ENCODE measurements at regions not wholly inside any gene's neighbourhood (a gene's known extent, or its start where the extent isn't known, plus 50 kb on each side); places are given as distances from the start of the nearest gene placed in this dataset.

DNA sequence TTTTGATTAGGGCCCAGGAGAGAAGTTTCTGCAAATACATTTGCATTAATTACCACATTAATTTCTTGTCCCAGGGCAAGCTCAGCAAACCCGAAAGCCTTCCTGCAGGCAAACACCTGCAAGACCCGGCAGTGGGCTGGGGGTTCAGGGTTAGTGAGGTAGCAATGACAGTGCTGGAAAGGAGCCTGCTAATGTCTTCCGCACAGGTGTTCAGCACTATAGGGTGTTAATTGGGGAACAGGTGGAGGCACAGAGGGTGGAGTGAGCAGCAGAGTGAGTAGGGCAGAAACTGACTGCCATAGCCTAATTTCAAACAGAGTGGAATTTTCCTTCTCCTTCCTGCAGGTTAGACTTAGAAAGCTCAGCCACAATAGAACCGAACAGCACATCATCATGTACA, 50.9 kb upstream of the UBASH3B start:
- no peaks in the 10 kb centered on the region for H3K9me3 ChIP-seq (ENCODE audit: control insufficient read depth in 1 of 2, low read length in 2 of 2)
- no peak overlapping the region for H3K4me3 ChIP-seq (ENCODE audit: low read depth in 1 of 2, low read length in 2 of 2)
- H3K27me3 ChIP-seq (ENCODE audit: control insufficient read depth in 1 of 2, insufficient read depth in 2 of 2, low read length in 2 of 2): peaks cover 0 to 2% of the 10 kb centered on the region in 2 donors
- no peak overlapping the region for H3K27ac ChIP-seq (ENCODE audit: low read depth, low read length)
- H3K4me1 ChIP-seq (ENCODE audit: control insufficient read depth in 1 of 2, insufficient read depth in 2 of 2, low read length in 2 of 2): no peaks in the 10 kb centered on the region
- H3K9ac ChIP-seq (ENCODE audit: low read depth in 1 of 2, low read length in 2 of 2): no peak overlapping the region
- H3K36me3 ChIP-seq (ENCODE audit: control insufficient read depth in 1 of 2, insufficient read depth in 2 of 2, low read length in 2 of 2): no peaks in the 10 kb centered on the region

DNA sequence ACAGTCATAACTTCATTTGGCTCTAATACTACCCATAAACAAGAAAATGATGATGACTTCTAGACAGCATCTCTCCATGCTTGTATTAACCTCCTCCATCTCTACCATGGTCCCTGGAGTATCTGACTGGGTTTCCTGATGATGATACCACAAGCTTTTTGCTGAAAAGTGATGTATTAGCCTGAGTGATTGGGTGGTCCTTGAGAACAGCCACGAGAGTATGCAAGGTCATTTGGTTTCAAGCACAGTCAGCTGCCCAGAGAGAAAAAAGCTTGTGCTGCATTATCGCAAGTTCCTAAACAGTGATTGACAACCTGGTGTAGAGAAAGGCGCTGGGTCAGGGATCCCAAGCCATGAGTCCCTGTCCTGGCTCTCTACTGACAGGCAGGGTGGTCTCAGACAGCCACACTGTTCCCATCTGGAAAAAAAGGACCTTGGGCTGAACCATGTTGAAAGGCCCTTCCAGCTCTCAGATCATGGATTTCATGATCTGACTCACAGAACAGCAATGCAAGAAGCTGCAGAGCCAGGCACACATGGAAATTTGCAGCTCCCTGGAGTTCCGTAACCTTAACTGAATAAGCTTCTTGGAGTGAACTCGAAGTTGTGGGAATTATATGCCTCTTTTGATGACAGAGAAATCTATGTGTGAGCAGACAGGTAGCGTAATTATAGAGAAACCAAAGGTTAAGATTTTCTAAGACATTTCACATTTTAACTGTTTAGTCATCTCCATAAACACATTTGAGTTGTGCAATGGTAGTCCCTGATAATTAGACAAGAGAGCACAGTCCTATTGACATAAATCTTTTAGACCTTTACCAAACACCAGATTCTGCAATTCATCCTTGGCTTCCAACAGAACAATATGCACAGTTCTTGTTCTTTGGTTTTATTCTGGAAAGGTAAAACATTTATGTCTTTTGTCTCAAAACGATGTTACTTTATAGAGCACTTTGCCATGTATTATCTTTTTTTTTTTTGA, 54.1 kb upstream of the UBASH3B start:
- H3K27me3 ChIP-seq (ENCODE audit: control insufficient read depth in 1 of 2, insufficient read depth in 2 of 2, low read length in 2 of 2): peaks cover 0 to 2% of the 10 kb centered on the region in 2 donors
- H3K9ac ChIP-seq (ENCODE audit: low read depth in 1 of 2, low read length in 2 of 2): no peak overlapping the region
- no peak overlapping the region for H3K27ac ChIP-seq (ENCODE audit: low read depth, low read length)
- no peaks in the 10 kb centered on the region for H3K4me1 ChIP-seq (ENCODE audit: control insufficient read depth in 1 of 2, insufficient read depth in 2 of 2, low read length in 2 of 2)
- H3K36me3 ChIP-seq (ENCODE audit: control insufficient read depth in 1 of 2, insufficient read depth in 2 of 2, low read length in 2 of 2): no peaks in the 10 kb centered on the region
- H3K9me3 ChIP-seq (ENCODE audit: control insufficient read depth in 1 of 2, low read length in 2 of 2): no peaks in the 10 kb centered on the region
- no peak overlapping the region for H3K4me3 ChIP-seq (ENCODE audit: low read depth in 1 of 2, low read length in 2 of 2)

DNA sequence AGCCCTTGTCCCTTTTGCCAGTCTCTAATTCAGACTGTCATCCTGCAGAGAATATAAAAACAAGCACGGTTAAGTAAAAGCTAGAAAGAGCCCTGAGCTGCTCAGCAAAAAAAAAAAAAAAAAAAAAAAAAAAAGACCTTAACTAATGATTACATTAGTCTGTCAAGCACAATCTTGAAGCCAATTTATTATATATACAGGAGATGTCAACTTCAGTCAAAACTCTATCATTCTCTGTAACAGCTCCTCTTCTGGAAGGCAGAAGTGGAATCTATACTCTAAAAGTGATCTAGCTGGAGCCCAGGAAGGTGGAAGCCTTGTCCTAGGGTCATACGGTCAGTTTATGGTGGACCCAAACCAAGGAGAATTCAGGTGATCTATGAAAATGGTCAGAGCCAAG, 55.2 kb upstream of the UBASH3B start:
- Histone ChIP-seq H3K27ac (ENCODE audit: low read depth, low read length) (no peak overlapping the region), H3K4me3 (ENCODE audit: low read depth in 1 of 2, low read length in 2 of 2) (no peak overlapping the region), H3K27me3 (ENCODE audit: control insufficient read depth in 1 of 2, insufficient read depth in 2 of 2, low read length in 2 of 2) (peaks cover 0 to 2% of the 10 kb centered on the region in 2 donors), H3K4me1 (ENCODE audit: control insufficient read depth in 1 of 2, insufficient read depth in 2 of 2, low read length in 2 of 2) (no peaks in the 10 kb centered on the region), H3K9ac (ENCODE audit: low read depth in 1 of 2, low read length in 2 of 2) (no peak overlapping the region), H3K36me3 (ENCODE audit: control insufficient read depth in 1 of 2, insufficient read depth in 2 of 2, low read length in 2 of 2) (no peaks in the 10 kb centered on the region), H3K9me3 (ENCODE audit: control insufficient read depth in 1 of 2, low read length in 2 of 2) (no peaks in the 10 kb centered on the region)

DNA sequence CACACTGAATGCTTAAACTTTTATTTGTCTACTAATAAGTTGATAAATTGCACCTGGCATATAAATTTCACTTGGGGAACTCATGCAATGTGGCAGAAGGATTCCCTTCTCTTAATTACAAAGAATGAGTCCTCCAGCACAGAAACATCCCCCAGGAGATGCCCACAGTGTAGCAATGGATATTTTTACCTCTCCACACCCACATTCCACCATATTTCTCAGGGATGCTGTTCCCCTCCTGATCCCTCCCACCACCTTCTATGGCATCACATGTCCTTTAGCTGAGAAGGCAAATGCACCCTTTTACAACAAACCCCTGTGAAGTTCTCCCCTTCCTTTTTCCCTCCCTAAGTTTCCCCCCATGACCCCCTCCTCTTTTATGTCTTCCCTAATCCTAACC, 56.1 kb upstream of the UBASH3B start:
- Histone ChIP-seq H3K4me3 (ENCODE audit: low read depth in 1 of 2, low read length in 2 of 2) (no peak overlapping the region), H3K36me3 (ENCODE audit: control insufficient read depth in 1 of 2, insufficient read depth in 2 of 2, low read length in 2 of 2) (no peaks in the 10 kb centered on the region), H3K9me3 (ENCODE audit: control insufficient read depth in 1 of 2, low read length in 2 of 2) (no peaks in the 10 kb centered on the region), H3K4me1 (ENCODE audit: control insufficient read depth in 1 of 2, insufficient read depth in 2 of 2, low read length in 2 of 2) (no peaks in the 10 kb centered on the region), H3K27ac (ENCODE audit: low read depth, low read length) (no peak overlapping the region), H3K27me3 (ENCODE audit: control insufficient read depth in 1 of 2, insufficient read depth in 2 of 2, low read length in 2 of 2) (peaks cover 0 to 2% of the 10 kb centered on the region in 2 donors), H3K9ac (ENCODE audit: low read depth in 1 of 2, low read length in 2 of 2) (no peak overlapping the region)

DNA sequence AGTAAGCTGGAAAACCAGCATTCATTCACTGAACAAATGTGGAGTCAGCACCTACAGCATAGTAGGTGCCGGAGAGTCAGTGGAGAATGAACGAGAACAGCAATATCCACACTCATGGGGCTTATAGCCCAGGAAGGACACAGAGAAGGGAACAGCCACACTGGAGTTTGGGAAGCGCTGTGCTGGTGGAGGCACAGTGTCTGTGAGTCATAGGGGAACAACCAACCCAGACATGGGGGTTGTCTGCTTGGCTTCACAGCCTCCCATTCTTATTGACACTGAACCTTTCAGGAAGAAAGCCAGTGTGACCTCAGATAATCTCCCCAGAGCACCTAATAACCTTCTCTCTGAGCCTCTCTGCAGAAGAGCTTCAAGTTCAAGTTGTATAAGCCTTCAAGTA, 56.6 kb upstream of the UBASH3B start:
- H3K27me3 ChIP-seq (ENCODE audit: control insufficient read depth in 1 of 2, insufficient read depth in 2 of 2, low read length in 2 of 2): peaks cover 0 to 2% of the 10 kb centered on the region in 2 donors
- H3K36me3 ChIP-seq (ENCODE audit: control insufficient read depth in 1 of 2, insufficient read depth in 2 of 2, low read length in 2 of 2): no peaks in the 10 kb centered on the region
- H3K9ac ChIP-seq (ENCODE audit: low read depth in 1 of 2, low read length in 2 of 2): no peak overlapping the region
- no peak overlapping the region for H3K4me3 ChIP-seq (ENCODE audit: low read depth in 1 of 2, low read length in 2 of 2)
- no peak overlapping the region for H3K27ac ChIP-seq (ENCODE audit: low read depth, low read length)
- H3K4me1 ChIP-seq (ENCODE audit: control insufficient read depth in 1 of 2, insufficient read depth in 2 of 2, low read length in 2 of 2): no peaks in the 10 kb centered on the region
- H3K9me3 ChIP-seq (ENCODE audit: control insufficient read depth in 1 of 2, low read length in 2 of 2): no peaks in the 10 kb centered on the region

DNA sequence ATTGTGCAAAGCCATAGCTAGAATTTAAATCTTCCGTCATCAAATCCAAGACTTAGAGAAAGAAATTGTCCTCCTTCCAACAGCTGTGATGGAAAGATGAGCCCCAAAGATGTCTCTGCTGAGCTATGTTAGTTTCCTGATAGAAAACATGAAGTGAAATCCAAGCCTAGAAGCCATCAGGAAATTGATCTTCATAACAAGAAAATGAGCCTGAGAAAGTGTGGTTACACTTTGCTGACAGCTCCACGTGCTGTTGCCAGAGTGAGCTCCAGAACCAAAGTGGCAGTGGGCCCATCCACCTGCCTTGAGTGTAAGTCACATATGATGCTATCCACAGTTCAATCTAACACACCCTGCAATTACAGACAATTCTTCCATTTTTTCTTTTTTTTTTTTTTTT, 58.0 kb upstream of the UBASH3B start:
- Histone ChIP-seq H3K9me3 (ENCODE audit: control insufficient read depth in 1 of 2, low read length in 2 of 2) (no peaks in the 10 kb centered on the region), H3K27ac (ENCODE audit: low read depth, low read length) (no peak overlapping the region), H3K4me3 (ENCODE audit: low read depth in 1 of 2, low read length in 2 of 2) (no peak overlapping the region), H3K4me1 (ENCODE audit: control insufficient read depth in 1 of 2, insufficient read depth in 2 of 2, low read length in 2 of 2) (no peaks in the 10 kb centered on the region), H3K9ac (ENCODE audit: low read depth in 1 of 2, low read length in 2 of 2) (no peak overlapping the region), H3K27me3 (ENCODE audit: control insufficient read depth in 1 of 2, insufficient read depth in 2 of 2, low read length in 2 of 2) (peaks cover 0 to 2% of the 10 kb centered on the region in 2 donors), H3K36me3 (ENCODE audit: control insufficient read depth in 1 of 2, insufficient read depth in 2 of 2, low read length in 2 of 2) (no peaks in the 10 kb centered on the region)

DNA sequence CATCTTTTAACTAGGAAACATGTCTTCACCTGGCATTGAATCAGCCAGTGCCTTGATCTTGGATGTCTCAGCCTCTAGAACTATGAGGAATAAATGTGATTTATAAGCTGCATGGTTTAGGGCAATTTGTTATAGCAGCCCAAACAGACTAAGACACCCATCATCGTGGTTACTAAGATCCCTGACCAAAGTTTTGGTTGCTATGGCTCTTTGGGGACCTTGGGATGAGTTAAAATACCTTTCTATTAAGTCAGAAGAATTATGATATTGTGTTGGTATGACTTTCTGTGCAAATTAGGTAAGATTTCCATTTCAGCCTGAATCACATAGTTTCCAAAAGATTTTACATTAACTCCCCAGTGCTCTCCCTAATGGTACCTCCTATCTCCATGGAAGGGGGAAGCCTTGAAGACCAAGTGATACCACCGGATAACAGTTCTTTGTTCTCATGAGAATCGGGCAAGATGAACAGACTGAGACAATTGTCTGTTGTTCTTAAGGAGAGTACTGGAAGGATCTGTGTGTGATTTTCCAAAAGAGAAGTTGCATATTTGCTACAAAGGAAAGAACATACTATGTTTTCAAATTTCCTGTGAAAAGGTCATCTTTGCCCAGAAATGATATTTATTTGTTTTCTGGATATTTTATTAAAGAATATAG, 60.4 kb upstream of the UBASH3B start:
- Histone ChIP-seq H3K27me3 (ENCODE audit: control insufficient read depth in 1 of 2, insufficient read depth in 2 of 2, low read length in 2 of 2) (peaks cover 0 to 2% of the 10 kb centered on the region in 2 donors), H3K9ac (ENCODE audit: low read depth in 1 of 2, low read length in 2 of 2) (no peak overlapping the region), H3K4me3 (ENCODE audit: low read depth in 1 of 2, low read length in 2 of 2) (no peak overlapping the region), H3K27ac (ENCODE audit: low read depth, low read length) (no peak overlapping the region), H3K4me1 (ENCODE audit: control insufficient read depth in 1 of 2, insufficient read depth in 2 of 2, low read length in 2 of 2) (no peaks in the 10 kb centered on the region), H3K36me3 (ENCODE audit: control insufficient read depth in 1 of 2, insufficient read depth in 2 of 2, low read length in 2 of 2) (no peaks in the 10 kb centered on the region), H3K9me3 (ENCODE audit: control insufficient read depth in 1 of 2, low read length in 2 of 2) (no peaks in the 10 kb centered on the region)

DNA sequence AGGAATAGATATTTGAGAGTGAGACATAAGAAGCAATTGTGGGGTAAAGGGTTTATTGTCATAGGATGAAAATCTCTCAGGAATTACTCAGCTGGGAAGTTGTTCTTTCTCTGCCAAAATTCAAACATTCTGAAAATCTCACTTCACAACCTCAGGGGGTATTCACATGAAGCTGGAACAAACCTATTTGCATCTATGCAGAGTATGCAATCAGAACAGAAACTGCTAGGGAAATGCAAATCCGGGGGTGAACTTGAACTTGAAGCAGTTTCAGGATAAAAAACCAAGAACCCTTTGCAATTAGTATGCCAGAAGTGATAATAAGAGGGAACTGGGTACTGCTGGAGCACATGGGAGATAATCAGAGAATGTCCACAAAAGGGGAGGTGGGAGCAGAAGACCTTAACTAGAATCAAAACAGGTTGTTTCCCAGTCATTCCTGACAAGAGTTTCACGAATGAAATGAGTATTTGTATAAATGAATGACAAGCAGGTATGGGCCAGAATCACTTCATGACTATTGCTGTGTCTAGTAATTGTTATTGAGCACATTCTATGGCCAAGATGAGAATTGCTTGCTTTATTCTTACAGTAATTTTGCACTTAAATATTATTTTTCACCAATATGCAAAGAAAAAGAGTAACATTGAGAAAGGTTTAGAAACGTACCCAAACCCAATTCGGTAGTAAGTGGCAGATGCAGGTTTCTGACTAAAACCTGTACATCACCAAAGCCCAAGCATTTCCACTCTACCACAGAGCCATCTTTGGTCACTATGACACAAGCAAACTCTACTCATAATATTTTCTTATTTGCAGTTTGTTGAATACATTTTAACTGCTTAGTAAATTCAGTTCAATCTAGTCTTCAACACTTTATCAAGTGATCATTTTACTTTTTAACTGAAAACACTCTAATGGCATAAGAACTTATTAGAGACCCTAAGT, 61.8 kb upstream of the UBASH3B start:
- Histone ChIP-seq H3K4me3 (ENCODE audit: low read depth in 1 of 2, low read length in 2 of 2) (no peak overlapping the region), H3K9ac (ENCODE audit: low read depth in 1 of 2, low read length in 2 of 2) (no peak overlapping the region), H3K9me3 (ENCODE audit: control insufficient read depth in 1 of 2, low read length in 2 of 2) (no peaks in the 10 kb centered on the region), H3K27me3 (ENCODE audit: control insufficient read depth in 1 of 2, insufficient read depth in 2 of 2, low read length in 2 of 2) (peaks cover 0 to 2% of the 10 kb centered on the region in 2 donors), H3K4me1 (ENCODE audit: control insufficient read depth in 1 of 2, insufficient read depth in 2 of 2, low read length in 2 of 2) (no peaks in the 10 kb centered on the region), H3K27ac (ENCODE audit: low read depth, low read length) (no peak overlapping the region), H3K36me3 (ENCODE audit: control insufficient read depth in 1 of 2, insufficient read depth in 2 of 2, low read length in 2 of 2) (no peaks in the 10 kb centered on the region)

DNA sequence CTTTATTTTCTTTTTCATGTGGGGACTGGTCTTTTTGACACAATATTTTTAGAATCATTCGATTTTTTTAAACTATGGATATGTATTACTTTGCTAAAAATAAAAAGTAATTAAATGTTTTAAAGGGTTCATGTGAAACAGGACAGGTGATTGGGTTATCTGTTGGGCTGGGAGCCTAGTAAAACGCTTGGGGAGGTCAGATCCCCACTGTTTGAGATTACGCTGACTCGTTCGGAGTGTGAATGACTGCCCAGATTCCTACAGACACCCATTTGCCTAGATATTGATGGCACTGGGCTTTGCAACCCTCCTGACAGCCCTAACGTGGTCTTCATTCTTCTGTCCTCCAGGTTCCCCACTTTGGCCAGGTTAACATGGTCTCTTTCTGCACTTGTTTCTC, 62.9 kb upstream of the UBASH3B start:
- H3K4me3 ChIP-seq (ENCODE audit: low read depth in 1 of 2, low read length in 2 of 2): no peak overlapping the region
- H3K36me3 ChIP-seq (ENCODE audit: control insufficient read depth in 1 of 2, insufficient read depth in 2 of 2, low read length in 2 of 2): no peaks in the 10 kb centered on the region
- no peak overlapping the region for H3K27ac ChIP-seq (ENCODE audit: low read depth, low read length)
- peaks cover 0 to 2% of the 10 kb centered on the region in 2 donors for H3K27me3 ChIP-seq (ENCODE audit: control insufficient read depth in 1 of 2, insufficient read depth in 2 of 2, low read length in 2 of 2)
- no peaks in the 10 kb centered on the region for H3K4me1 ChIP-seq (ENCODE audit: control insufficient read depth in 1 of 2, insufficient read depth in 2 of 2, low read length in 2 of 2)
- no peaks in the 10 kb centered on the region for H3K9me3 ChIP-seq (ENCODE audit: control insufficient read depth in 1 of 2, low read length in 2 of 2)
- no peak overlapping the region for H3K9ac ChIP-seq (ENCODE audit: low read depth in 1 of 2, low read length in 2 of 2)
